Right lobe of liver (tissue), 6 donors: ENCODE measurements at regions not wholly inside any gene's neighbourhood (a gene's known extent, or its start where the extent isn't known, plus 50 kb on each side); places are given as distances from the start of the nearest gene placed in this dataset.

Experiments used
- ATAC-seq, 4 donors: fragments of 200-7000 bp; cut with Tn5 transposase; one replicate each; pipeline ENCODE4 v1.9.1; 2020; ENCODE audit warnings: mild to moderate bottlenecking in 4 of 4, moderate library complexity in 4 of 4
- DNase-seq, 3 donors: peaks; one replicate each; pipeline ENCODE4 v3.0.0-alpha.2; 2020
- H3K27ac ChIP-seq, 3 donors: fragments of 200-600 bp; one replicate each; pipeline ENCODE4 v1.8.0; 2022
- H3K27me3 ChIP-seq, 2 donors: fragments of 200-600 bp; one replicate each; pipeline ENCODE4 v1.8.0; 2022
- H3K36me3 ChIP-seq, 4 donors: fragments of 200-600 bp; sonication (generic) in 1 of 4; one replicate each; pipeline versions ENCODE4 v1.5.1 to v1.8.0; 2017 to 2022; ENCODE audit warnings: control low read depth in 1 of 4
- H3K4me1 ChIP-seq, 4 donors: fragments of 200-600 bp; sonication (generic) in 1 of 4; one replicate each; pipeline versions ENCODE4 v1.5.1 to v1.8.0; 2017 to 2022; ENCODE audit warnings: control low read depth in 1 of 4
- H3K4me3 ChIP-seq, 3 donors: fragments of 200-600 bp; one replicate each; pipeline ENCODE4 v1.8.0; 2022
- H3K9me3 ChIP-seq, 4 donors: fragments of 200-600 bp; sonication (generic) in 1 of 4; one replicate each; pipeline versions ENCODE4 v1.5.1 to v1.8.0; 2017 to 2022; ENCODE audit warnings: control low read depth in 1 of 4
- POLR2A ChIP-seq: fragments of 450-650 bp; IDR thresholded peaks from one replicate; pipeline ENCODE4 v1.6.1; 2017; ENCODE audit warnings: antibody characterized with exemption, mild to moderate bottlenecking
- WGBS: methylation state at CpG from one replicate; pipeline ENCODE4 v1.1.6; 2018; ENCODE audit warnings: low coverage, low lambda C conversion rate; ENCODE audit not compliant: insufficient coverage; ENCODE audit errors: missing lambda C conversion rate; 5-methylcytosine and 5-hydroxymethylcytosine counted together
- intact Hi-C, 2 donors: fragments of 100-400 bp; cut with DNase I; formaldehyde crosslinking; loops; one replicate each; pipeline versions ENCODE4 v1.11.2 to v1.14.1; 2022
- TF ChIP-seq, protein P1 (sequence below), 4 donors: fragments of 200-600 bp in 3 of 4; fragments of 450-650 bp in 1 of 4; IDR thresholded peaks; one replicate each; pipeline versions ENCODE4 v1.5.1 to v1.8.0; 2016 to 2022; ENCODE audit warnings: antibody characterized with exemption in 4 of 4, mild to moderate bottlenecking in 2 of 4
- donor health status: DM: no; HTN: yes; CAD: no.
- donor health status: DM: no; HTN: no; CAD: no.
- donor health status: DM: no; HTN: no; CAD: no.
- donor health status: DM: no; HTN: yes; CAD: no.
- donor health status: DM: no; HTN: yes; CAD: no.

DNA sequence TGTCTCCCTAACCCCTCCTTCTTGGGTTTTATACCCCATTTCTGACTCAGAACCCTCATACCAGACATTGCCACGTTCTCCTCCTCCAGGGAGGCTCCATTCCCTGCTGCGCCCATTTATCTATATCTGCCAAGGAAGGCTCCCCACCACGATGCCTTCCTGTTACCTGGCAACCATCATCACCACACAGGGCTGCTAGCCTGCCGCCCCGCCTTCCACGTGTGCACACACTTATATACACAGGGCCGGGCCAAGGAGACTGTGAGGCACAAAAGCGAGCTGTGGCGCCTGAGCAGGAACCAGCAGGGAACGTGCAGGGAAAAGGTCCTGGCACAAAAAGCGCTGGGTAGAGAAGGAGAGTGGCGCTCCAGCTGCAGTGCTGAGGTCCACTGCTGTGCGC is 261.8 kb downstream of the CBLN1 start:
- no peak for ATAC-seq
- Histone ChIP-seq H3K27ac (no peak overlapping the region), H3K27me3 (no peaks in the 10 kb centered on the region), H3K9me3 (no peaks in the 10 kb centered on the region), H3K4me3 (no peak overlapping the region), H3K4me1 (no peaks in the 10 kb centered on the region), H3K36me3 (no peaks in the 10 kb centered on the region)
- 41% methylated on average over 10 of the region's 13 CpGs for whole genome bisulfite sequencing
- TF ChIP-seq POLR2A: no peak
- TF ChIP-seq, protein P1, sequence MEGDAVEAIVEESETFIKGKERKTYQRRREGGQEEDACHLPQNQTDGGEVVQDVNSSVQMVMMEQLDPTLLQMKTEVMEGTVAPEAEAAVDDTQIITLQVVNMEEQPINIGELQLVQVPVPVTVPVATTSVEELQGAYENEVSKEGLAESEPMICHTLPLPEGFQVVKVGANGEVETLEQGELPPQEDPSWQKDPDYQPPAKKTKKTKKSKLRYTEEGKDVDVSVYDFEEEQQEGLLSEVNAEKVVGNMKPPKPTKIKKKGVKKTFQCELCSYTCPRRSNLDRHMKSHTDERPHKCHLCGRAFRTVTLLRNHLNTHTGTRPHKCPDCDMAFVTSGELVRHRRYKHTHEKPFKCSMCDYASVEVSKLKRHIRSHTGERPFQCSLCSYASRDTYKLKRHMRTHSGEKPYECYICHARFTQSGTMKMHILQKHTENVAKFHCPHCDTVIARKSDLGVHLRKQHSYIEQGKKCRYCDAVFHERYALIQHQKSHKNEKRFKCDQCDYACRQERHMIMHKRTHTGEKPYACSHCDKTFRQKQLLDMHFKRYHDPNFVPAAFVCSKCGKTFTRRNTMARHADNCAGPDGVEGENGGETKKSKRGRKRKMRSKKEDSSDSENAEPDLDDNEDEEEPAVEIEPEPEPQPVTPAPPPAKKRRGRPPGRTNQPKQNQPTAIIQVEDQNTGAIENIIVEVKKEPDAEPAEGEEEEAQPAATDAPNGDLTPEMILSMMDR (IDR thresholded peaks at IDR 0.05): no peak
- DNase-seq: no peak
- intact Hi-C loops: no loop called here

DNA sequence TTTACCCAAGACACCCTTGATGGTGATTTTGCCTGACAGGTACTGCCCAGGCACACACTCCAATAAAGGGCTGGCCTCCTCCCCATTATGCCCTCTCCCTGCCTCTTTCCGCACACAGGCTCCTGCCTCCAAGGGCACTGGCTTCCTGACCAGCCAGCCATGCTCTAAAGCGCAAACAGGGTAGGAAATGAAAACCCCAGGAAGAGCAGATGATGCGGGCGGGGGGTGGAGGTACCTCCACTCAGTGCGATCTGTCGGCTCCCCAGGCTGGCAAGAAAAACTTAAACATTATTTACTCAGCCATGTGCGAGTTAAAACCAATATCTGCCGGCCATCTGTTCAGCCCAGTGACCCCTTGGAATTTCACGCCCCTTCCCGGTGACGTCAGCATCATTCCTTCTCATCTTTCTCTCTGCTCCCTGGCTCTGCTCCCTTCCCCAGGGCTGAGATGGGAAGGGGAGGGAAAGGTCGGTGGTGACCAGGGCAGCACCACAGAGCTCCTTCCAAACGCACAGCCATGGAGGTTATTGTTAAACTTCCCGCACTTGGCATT is 262.5 kb downstream of the CBLN1 start:
- DNase-seq (no peak), ATAC-seq (no peak)
- no peaks in the 10 kb centered on the region for H3K27me3 ChIP-seq
- H3K9me3 ChIP-seq: no peaks in the 10 kb centered on the region
- H3K36me3 ChIP-seq: no peaks in the 10 kb centered on the region
- 23% methylated on average over 13 of the region's 14 CpGs for WGBS
- TF ChIP-seq, protein P1 (IDR thresholded peaks at IDR 0.05): no peak
- no peak for TF ChIP-seq POLR2A
- intact Hi-C loops: no loop called here
- H3K27ac ChIP-seq: no peak overlapping the region
- no peak overlapping the region for H3K4me3 ChIP-seq
- H3K4me1 ChIP-seq: no peaks in the 10 kb centered on the region

DNA sequence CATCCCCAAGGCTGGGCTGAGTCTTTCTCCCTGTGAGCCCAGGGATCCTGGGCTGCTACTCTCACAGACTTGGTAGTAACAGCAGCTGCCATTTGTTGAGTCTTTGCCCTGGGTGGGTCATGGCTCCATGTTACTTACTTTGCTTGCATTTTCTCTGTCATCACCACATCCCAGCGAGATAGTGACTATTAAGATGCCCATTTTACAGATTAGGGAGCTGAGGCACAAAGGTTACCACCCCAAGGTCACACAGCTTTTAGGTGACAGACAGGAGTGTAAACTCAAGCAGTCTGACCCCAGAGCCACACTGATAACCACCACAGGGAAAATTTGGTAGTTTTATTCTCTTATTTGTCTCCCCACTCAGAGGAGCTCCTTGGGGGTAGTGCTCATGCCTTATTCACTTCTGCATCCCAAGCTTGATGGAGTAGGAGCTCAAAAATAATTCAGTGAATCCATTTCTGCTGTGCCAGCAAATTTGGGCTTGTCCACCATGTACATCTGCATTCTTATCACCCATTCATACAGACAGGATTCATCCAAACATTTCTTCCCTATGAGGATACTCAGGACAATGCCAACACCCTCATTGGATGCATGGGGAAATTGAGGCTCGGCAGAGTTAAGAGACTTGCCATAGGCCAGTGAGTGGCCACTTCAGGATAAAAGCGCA is 263.2 kb downstream of the CBLN1 start:
- TF ChIP-seq, protein P1 (IDR thresholded peaks at IDR 0.05): no peak
- TF ChIP-seq POLR2A: no peak
- ATAC-seq (no peak), DNase-seq (no peak)
- Histone ChIP-seq H3K4me3 (no peak overlapping the region), H3K9me3 (no peaks in the 10 kb centered on the region), H3K36me3 (no peaks in the 10 kb centered on the region), H3K27ac (no peak overlapping the region), H3K4me1 (no peaks in the 10 kb centered on the region), H3K27me3 (no peaks in the 10 kb centered on the region)
- WGBS: 30% methylated on average over 1 of the region's 3 CpGs
- intact Hi-C loops: no loop called here

DNA sequence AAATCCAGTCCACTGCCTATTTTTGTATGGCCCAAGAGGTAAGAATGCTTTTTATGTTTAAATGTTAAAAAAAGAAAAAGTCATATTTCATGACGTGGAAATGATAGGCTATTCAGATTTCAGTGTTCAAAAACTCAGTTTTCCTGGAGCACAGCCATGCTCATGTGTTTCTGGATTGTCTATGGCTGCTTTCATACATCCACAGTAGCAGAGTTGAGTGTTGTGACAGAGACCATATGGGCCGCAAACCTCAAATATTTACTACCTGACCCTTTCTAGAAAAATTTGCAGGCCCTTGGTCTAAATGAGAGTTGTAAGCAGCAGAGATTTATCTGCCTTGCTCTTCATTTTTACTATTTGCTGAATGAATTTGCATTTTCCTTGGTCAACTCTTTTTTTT is 264.1 kb downstream of the CBLN1 start:
- DNase-seq: no peak
- Histone ChIP-seq H3K36me3 (no peaks in the 10 kb centered on the region), H3K4me3 (no peak overlapping the region), H3K4me1 (no peaks in the 10 kb centered on the region), H3K9me3 (no peaks in the 10 kb centered on the region), H3K27me3 (no peaks in the 10 kb centered on the region), H3K27ac (no peak overlapping the region)
- no peak for ATAC-seq
- 50% methylated on average over 2 of the region's 2 CpGs for WGBS
- TF ChIP-seq POLR2A: no peak
- TF ChIP-seq, protein P1 (IDR thresholded peaks at IDR 0.05): no peak
- intact Hi-C loops: no loop called here
